ENCODE measurements at regions not wholly inside any gene's neighbourhood (a gene's known extent, or its start where the extent isn't known, plus 50 kb on each side); places are given as distances from the start of the nearest gene placed in this dataset.

- TF ChIP-seq, protein P1, sequence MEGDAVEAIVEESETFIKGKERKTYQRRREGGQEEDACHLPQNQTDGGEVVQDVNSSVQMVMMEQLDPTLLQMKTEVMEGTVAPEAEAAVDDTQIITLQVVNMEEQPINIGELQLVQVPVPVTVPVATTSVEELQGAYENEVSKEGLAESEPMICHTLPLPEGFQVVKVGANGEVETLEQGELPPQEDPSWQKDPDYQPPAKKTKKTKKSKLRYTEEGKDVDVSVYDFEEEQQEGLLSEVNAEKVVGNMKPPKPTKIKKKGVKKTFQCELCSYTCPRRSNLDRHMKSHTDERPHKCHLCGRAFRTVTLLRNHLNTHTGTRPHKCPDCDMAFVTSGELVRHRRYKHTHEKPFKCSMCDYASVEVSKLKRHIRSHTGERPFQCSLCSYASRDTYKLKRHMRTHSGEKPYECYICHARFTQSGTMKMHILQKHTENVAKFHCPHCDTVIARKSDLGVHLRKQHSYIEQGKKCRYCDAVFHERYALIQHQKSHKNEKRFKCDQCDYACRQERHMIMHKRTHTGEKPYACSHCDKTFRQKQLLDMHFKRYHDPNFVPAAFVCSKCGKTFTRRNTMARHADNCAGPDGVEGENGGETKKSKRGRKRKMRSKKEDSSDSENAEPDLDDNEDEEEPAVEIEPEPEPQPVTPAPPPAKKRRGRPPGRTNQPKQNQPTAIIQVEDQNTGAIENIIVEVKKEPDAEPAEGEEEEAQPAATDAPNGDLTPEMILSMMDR (IDR thresholded peaks at IDR 0.05): no peak
- no peak for TF ChIP-seq POLR2A (IDR thresholded peaks at IDR 0.05)
Measured at GRCh38 chr5:167949435-167949834, 342.0 kb upstream of the WWC1 start.
